Calu3 (cell line): ENCODE measurements at regions not wholly inside any gene's neighbourhood (a gene's known extent, or its start where the extent isn't known, plus 50 kb on each side); places are given as distances from the start of the nearest gene placed in this dataset.
A peak's percentile ranks its signal among the peaks of the same experiment; 100 is the strongest.

Experiments used
- BruUV-seq: library from RNA; stranded (reverse); fragments of 400-500 nt; replicated peaks from 2 replicates; lab custom pipeline; 2021; lab: Mats Ljungman, UMichigan
- CTCF ChIA-PET: fragments of 300-600 bp; sonication (Branson Sonifier 250); formaldehyde crosslinking; loops from one replicate; lab custom pipeline; 2022; ENCODE audit warnings: antibody characterized with exemption; lab: Charles Lee
- DNase-seq: peaks from one replicate; pipeline ENCODE4 v3.0.0; 2022
- H3K27ac Mint-ChIP-seq: one replicate; pipeline ENCODE4 v1.8.0; 2022; ENCODE audit warnings: mixed read lengths; ENCODE audit not compliant: unreplicated experiment
- H3K27me3 Mint-ChIP-seq: one replicate; pipeline ENCODE4 v1.8.0; 2022; ENCODE audit warnings: mixed read lengths; ENCODE audit not compliant: unreplicated experiment
- H3K36me3 Mint-ChIP-seq: one replicate; pipeline ENCODE4 v1.8.0; 2022; ENCODE audit warnings: mild to moderate bottlenecking, moderate library complexity, mixed read lengths; ENCODE audit not compliant: insufficient read depth, unreplicated experiment
- H3K4me1 Mint-ChIP-seq: one replicate; pipeline ENCODE4 v1.8.0; 2022; ENCODE audit warnings: mild to moderate bottlenecking, low read depth, mixed read lengths; ENCODE audit not compliant: unreplicated experiment
- H3K4me3 Mint-ChIP-seq: one replicate; pipeline ENCODE4 v1.8.0; 2022; ENCODE audit warnings: mild to moderate bottlenecking, low read depth, moderate library complexity, mixed read lengths; ENCODE audit not compliant: unreplicated experiment
- H3K9me3 Mint-ChIP-seq: one replicate; pipeline ENCODE4 v1.8.0; 2022; ENCODE audit warnings: low read depth, mixed read lengths; ENCODE audit not compliant: unreplicated experiment
- CTCF ChIP-seq: fragments of 200-600 bp; IDR thresholded peaks from one replicate; pipeline ENCODE4 v1.8.0; 2022; ENCODE audit warnings: antibody characterized with exemption; ENCODE audit not compliant: unreplicated experiment
- intact Hi-C: fragments of 100-400 bp; cut with micrococcal nuclease; formaldehyde crosslinking; loops from one replicate; pipeline ENCODE4 v1.10.0; 2022; ENCODE audit not compliant: unreplicated experiment

- CTCF ChIA-PET = no interaction called here
- intact Hi-C loops = no loop called here
- Mint-ChIP-seq H3K9me3 (peaks cover 4% of the 10 kb centered on the region), H3K4me1 (peaks cover 7% of the 10 kb centered on the region), H3K27me3 (no peaks in the 10 kb centered on the region), H3K36me3 (no peaks in the 10 kb centered on the region), H3K4me3 (no peak overlapping the region), H3K27ac (no peak overlapping the region)
- no peak for TF ChIP-seq CTCF
- BruUV-seq = no TSS peak
- DNase-seq = no peak
Measured at GRCh38 chr13:73664851-73665250, 469.4 kb downstream of the KLF12 start.

- peaks cover 4% of the 10 kb centered on the region for H3K9me3 Mint-ChIP-seq
- H3K4me3 Mint-ChIP-seq = no peak overlapping the region
- DNase-seq = no peak
- H3K4me1 Mint-ChIP-seq = peaks cover 7% of the 10 kb centered on the region
- intact Hi-C loops = no loop called here
- H3K27ac Mint-ChIP-seq = no peak overlapping the region
- H3K36me3 Mint-ChIP-seq = no peaks in the 10 kb centered on the region
- TF ChIP-seq CTCF = no peak
- no TSS peak for BruUV-seq
- CTCF ChIA-PET = no interaction called here
- no peaks in the 10 kb centered on the region for H3K27me3 Mint-ChIP-seq
Measured at GRCh38 chr13:73662833-73663232, 471.4 kb downstream of the KLF12 start.

GRCh38 chr13:73661687-73662425, 472.3 kb downstream of the KLF12 start:
- DNase-seq = no peak
- CTCF ChIA-PET = no interaction called here
- peaks cover 4% of the 10 kb centered on the region for H3K9me3 Mint-ChIP-seq
- TF ChIP-seq CTCF = no peak
- no peak overlapping the region for H3K27ac Mint-ChIP-seq
- H3K4me1 Mint-ChIP-seq = peaks cover 7% of the 10 kb centered on the region
- H3K27me3 Mint-ChIP-seq = no peaks in the 10 kb centered on the region
- no TSS peak for BruUV-seq
- no peaks in the 10 kb centered on the region for H3K36me3 Mint-ChIP-seq
- no peak overlapping the region for H3K4me3 Mint-ChIP-seq
- intact Hi-C loops = no loop called here

DNA sequence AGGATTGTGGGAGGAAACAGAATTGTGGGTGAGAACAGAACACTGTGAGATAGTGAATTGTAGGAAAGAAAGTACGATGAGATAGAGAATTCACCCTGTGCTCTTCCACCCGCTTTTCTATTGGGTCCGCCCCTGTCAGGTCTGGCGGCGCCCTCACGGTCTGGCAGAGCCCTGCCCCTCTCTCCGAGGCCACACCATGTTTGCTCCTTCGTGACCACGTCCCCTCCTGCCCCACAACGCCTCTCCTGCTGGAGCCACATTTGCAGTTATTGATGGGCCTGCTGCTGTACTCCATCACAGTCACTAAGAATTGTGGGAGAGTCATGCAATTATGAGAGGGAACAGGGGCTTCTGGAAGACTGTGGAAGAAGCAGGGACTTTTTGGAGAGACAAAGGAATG, 473.1 kb downstream of the KLF12 start:
- Mint-ChIP-seq H3K27me3 (no peaks in the 10 kb centered on the region), H3K27ac (peak overlapping the region; percentile 42), H3K9me3 (peaks cover 4% of the 10 kb centered on the region), H3K4me3 (no peak overlapping the region), H3K36me3 (no peaks in the 10 kb centered on the region), H3K4me1 (peaks cover 3% of the 10 kb centered on the region)
- no peak for DNase-seq
- no peak for TF ChIP-seq CTCF
- CTCF ChIA-PET = no interaction called here
- BruUV-seq = no TSS peak
- intact Hi-C loops = no loop called here
